C4-2B (cell line): ENCODE measurements at regions not wholly inside any gene's neighbourhood (a gene's known extent, or its start where the extent isn't known, plus 50 kb on each side); places are given as distances from the start of the nearest gene placed in this dataset.

Experiments
- H3K27ac ChIP-seq: fragments of 450-650 bp; 2 replicates; pipeline ENCODE4 v1.5.1; 2017
- CTCF ChIP-seq: fragments of 450-650 bp; conservative IDR thresholded peaks from 2 replicates; pipeline ENCODE4 v1.5.1; 2017; ENCODE audit warnings: mild to moderate bottlenecking
- ZFX ChIP-seq: fragments of 450-650 bp; IDR thresholded peaks from 2 replicates; pipeline ENCODE4 v1.6.1; 2017

DNA sequence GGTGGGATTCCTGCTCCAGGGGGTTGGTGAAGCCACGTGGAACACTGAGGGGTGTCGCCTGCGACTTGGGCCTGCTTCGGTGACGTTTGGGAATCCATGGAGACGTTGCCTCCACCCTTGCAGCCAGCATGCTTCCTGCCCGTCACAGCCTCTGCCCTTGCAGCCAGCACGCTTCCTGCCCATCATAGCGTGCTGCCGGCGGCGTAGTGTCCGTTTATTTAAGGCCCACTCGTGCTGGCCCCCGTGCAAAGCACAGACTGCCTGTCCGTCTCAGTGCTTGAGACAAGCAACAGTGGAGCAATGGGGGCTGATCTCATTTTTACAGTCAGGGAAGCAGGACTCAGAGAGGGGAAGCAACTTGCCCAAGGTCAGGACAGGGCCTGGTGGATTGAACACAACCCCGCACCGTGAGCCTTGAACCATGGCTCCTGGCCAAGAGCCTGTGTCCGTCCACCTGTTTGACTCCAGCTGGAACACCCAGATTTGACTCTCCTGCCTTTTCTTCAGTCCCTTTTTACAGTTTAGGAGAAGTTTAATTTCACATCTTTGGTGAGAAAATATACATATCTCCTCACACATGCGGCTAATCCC, 149.6 kb downstream of the TEX29 start:
- H3K27ac ChIP-seq = no peak overlapping the region
- TF ChIP-seq CTCF (no peak), ZFX (no peak)

DNA sequence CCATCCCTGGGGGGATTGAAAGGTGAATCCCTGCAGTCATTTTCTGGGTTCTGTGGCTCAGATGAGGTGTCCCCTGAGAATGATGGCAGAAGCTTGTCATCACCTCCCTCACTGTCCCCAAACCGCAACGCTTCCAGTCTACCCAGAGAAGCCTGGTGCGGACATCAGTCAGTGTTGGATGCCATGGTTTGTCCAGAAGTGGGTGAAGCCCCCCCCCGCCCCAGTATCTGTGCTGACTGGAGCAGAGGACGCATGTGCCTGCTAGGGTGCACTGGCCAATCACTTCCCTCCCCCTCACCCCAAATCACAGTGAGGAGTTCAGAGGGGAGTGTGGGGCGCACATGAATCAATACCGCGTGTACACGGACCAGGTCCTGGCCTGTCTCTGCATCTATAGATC, 150.5 kb downstream of the TEX29 start:
- no peak for TF ChIP-seq CTCF
- no peak for TF ChIP-seq ZFX

DNA sequence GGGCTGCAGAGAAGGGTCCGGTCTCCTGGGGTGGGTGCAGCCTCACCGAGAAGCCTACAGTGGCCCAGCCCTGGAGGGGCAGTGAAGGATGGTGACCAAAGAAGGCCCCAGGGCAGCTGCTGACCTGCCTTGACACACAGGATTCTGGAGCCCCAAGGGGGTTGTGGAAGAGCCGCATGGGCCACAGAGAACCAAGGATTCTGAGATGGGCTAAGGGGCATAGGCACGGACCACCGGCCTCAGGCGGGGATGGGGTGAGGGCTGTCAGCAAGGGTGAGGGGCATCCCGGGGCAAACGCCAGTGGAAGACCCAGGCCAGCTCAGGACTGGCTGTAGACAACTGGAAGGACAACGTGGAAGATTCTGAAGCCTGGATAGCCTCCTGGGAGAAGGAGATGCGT, 151.6 kb downstream of the TEX29 start:
- TF ChIP-seq ZFX = no peak
- TF ChIP-seq CTCF = no peak
- H3K27ac ChIP-seq = no peak overlapping the region

More for the DNA sequence above, 150.5 kb downstream of the TEX29 start:
- H3K27ac ChIP-seq = no peak overlapping the region

- TF ChIP-seq ZFX = no peak
- TF ChIP-seq CTCF = no peak
- H3K27ac ChIP-seq = no peak overlapping the region
Observed at GRCh38 chr13:111472559-111473460, 152.4 kb downstream of the TEX29 start.

DNA sequence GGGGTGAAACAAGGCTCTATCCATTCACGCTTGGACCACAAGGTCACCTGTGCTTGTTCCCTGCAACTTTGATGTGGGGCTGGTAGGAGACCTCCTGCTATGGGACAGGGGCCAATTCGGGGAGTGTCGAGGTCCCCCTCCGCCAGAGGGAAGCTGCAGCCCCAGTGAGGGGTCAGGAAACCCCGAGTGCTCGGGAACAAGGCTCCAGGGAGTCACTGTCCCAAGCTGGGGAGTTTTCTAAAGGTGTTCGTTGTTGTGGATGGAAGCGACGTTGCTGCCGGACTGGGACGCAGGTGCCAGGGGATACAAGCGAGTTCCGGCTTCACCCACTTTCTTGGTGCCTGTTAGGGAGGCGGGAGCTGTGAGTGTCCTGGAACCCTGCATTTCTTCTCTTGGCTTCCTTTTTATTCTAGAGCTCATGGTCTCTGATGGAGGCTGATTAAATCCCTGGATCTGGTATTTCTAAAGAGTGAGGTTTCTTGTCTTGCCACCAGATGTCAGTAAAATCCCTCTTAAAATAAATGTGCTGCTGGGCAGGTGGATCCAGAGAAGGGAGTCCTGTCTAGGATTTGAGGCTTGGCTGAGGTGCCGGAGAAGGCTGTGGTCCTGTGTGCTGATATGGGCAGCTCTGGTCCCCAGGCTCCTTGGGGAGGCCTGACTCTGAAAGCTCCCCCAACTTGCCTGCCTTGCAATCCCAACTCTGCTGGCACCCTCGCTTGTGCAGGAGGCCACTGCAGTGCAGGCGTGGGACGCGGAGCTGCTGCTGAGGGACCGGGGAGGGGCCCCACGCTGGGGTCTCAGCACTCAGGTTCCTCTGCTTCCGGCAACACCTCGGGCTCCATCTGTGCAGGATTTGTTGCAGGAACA, 153.9 kb downstream of the TEX29 start:
- no peak overlapping the region for H3K27ac ChIP-seq
- TF ChIP-seq CTCF = peak; percentile 62
- no peak for TF ChIP-seq ZFX

- H3K27ac ChIP-seq = no peak overlapping the region
- no peak for TF ChIP-seq ZFX
Observed at GRCh38 chr13:111475488-111475887, 155.0 kb downstream of the TEX29 start.

- TF ChIP-seq ZFX (no peak), CTCF (no peak)
Observed at GRCh38 chr13:111476197-111476596, 155.8 kb downstream of the TEX29 start.

More at GRCh38 chr13:111476197-111476596, 155.8 kb downstream of the TEX29 start:
- no peak overlapping the region for H3K27ac ChIP-seq
